ENCODE measurements at regions not wholly inside any gene's neighbourhood (a gene's known extent, or its start where the extent isn't known, plus 50 kb on each side); places are given as distances from the start of the nearest gene placed in this dataset.
"Not testable (repeated sequence)": the region's sequence is repeated elsewhere in the genome, so short reads cannot be mapped to it uniquely, and the experiment has no call there.

- DNase-seq (ENCODE audit: low read depth): no peak
Measured at GRCh38 chr10:6815346-6815745, 235.3 kb upstream of the PRKCQ start.

DNA sequence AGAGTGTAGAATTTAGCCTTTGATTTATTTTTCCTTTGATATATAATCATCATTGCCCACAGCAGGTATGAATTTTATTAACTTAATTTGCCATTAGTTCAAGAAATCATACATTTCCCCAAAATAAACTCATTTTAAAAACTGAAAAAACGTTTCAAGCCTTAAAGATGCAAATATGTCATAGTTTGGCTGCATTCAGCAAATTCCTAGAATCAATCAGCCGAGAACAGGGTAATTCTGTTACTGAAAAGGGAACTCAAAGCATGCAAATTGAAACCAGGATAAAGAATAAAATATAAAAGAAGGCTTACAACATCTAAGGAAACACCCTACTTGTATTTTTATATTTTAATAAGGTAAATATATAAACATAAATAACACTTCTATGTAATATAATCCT, 233.8 kb upstream of the PRKCQ start:
- DNase-seq (ENCODE audit: low read depth): no peak

DNA sequence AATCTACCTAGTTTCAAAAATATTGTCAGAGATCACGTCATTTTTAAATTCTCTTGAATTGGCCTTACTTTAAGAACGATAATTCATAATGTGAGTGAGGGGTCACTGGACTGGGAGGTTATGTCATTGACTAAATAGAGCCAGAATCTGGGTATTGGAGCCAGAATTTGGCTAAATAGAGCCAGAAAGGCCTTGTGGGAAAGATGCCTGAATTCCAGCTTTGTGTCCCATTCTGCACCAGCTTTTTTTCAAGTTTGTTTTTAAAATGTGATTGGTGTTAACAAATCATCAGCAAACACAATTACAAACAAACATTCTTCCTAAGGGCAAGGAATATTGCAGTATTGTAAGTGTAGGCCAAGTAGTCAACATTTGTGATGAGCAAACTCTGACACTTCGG, 233.2 kb upstream of the PRKCQ start:
- DNase-seq (ENCODE audit: low read depth): no peak

DNA sequence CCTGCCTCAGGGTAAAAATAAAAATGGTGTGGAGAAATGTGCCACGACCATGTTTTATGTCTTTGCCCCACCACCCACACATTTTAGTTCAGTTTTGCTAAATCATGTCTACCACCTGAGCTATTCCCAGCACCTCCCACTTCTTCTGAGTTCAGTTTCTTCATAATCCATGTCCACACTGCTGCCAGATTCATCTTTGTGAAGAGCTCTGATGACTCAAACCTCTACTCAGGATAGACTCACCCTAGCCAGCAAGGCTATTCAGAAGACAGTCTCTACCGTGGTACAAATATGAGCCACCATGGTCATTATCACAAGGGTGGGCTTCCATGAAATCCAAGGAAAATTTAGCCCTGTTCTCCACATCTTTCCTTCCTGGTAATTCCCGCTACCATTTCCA, 231.1 kb upstream of the PRKCQ start:
- DNase-seq (ENCODE audit: low read depth): no peak

DNA sequence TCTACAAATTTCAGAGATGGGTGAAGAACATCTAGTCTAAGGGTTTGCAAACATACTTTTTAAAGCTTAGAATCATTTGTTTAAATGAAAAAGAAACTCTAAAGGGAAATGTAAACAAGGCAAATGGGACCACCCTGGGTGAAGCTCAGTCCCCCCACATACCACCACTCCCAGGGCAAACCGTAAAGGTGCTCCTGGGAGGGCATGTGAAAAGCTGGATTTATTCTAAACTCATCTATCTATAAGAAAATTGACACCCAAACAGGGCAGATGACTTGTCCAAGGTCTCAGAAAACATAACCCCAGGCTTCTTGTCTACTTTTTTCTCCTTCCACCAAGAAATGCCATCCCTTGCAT, 223.3 kb upstream of the PRKCQ start:
- no peak for DNase-seq (ENCODE audit: low read depth)

GRCh38 chr10:6802759-6803426, 222.8 kb upstream of the PRKCQ start:
- DNase-seq (ENCODE audit: low read depth): no peak

DNA sequence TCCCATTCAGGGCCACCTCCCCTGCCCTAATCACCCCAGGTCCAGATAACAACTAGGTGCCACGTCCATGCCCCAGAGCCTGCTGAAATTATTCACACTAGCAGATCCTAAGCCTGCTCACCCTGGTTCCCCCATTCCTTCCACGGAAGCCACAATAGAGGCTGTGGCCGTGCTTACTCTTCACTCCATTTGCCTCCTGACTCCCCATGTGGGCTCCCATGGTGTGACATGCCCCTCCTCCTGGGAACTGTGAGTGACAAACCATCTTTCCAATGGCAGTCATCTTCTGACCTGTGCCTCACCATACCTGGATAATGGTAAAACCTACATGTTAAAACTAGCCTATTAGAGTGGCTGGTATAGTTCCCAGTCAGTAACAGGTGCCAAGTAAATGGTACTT, 216.2 kb upstream of the PRKCQ start:
- DNase-seq (ENCODE audit: low read depth): no peak

DNA sequence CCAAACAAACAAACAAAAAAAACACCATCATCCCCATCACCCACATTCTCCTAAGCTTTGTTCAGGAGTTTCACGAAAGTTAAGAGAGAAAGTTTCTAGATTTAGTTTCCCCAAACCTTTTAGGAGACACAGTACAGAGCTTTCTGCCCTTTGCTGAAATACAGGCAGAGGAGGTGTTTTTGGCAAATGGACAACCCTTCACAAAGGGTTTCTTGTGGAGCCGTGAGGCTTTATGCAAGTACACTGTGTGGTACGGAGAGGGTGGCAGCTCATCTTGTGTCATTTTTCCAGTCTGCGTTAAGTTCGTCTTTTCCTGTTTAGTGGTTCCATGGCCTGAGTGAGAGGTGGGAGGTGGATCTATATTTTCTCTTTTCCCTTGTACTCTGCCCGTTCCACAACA, 215.5 kb upstream of the PRKCQ start:
- no peak for DNase-seq (ENCODE audit: low read depth)

GRCh38 chr10:6794841-6795240, 214.8 kb upstream of the PRKCQ start:
- DNase-seq (ENCODE audit: low read depth): not testable (repeated sequence)

DNA sequence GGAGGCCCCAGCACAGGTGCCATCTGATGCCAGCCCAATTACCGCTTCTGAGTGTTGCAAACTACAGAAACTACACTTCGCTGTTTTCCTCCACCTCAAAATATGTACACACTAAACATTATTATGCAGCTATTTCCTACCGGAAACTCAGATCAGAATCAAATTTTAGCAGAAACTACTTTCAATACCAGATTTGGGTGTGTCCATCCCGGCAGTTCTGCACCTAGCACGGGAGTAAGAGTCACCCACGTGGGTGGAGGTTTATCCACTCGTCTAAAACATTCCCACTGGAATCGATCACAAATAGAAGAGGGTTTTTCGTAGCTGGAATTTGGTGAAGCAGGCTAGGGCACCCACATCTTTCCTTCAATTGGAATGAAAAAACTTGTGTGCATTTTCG, 214.4 kb upstream of the PRKCQ start:
- DNase-seq (ENCODE audit: low read depth): no peak

DNA sequence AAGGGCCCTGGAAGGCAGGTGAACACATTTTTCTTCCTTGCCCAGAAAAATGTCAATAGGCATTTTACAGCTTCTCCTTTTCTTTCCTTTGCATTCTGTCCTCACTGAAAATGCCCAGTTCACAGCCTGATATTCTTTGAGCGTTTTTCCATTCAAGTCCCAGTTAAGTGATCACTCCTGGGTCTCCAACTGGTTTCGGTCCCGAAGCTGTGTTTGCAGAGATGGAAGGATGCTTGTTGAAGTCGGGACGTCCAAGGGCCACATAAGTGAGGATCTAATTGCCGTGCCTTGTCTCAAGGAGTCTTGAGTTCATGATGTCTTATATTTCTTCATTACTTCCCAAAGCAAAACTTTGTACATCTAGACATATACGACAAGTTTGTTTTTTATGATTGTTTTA, 208.7 kb upstream of the PRKCQ start:
- no peak for DNase-seq (ENCODE audit: low read depth)

GRCh38 chr10:6788231-6788630, 208.2 kb upstream of the PRKCQ start:
- no peak for DNase-seq (ENCODE audit: low read depth)

DNA sequence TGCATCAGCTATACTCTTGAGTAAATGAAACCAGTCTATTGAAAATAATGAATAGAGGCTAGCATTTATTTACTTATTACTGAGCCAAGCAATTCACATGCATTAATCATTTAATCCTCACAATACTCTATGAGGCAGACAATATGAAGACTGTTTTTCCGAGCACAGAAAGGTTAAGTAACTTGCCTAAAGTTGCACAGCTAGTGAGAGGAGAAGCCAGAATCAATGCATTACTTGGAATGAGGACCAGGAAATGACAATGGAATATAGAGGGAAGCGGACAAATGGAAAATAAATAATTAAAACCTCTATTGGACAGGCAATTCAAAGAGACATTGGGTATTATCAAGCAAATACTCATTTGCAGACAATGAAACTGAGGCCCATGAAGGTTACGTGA, 207.6 kb upstream of the PRKCQ start:
- DNase-seq (ENCODE audit: low read depth): no peak

- DNase-seq (ENCODE audit: low read depth): no peak
Measured at GRCh38 chr10:6787091-6787490, 207.0 kb upstream of the PRKCQ start.

DNA sequence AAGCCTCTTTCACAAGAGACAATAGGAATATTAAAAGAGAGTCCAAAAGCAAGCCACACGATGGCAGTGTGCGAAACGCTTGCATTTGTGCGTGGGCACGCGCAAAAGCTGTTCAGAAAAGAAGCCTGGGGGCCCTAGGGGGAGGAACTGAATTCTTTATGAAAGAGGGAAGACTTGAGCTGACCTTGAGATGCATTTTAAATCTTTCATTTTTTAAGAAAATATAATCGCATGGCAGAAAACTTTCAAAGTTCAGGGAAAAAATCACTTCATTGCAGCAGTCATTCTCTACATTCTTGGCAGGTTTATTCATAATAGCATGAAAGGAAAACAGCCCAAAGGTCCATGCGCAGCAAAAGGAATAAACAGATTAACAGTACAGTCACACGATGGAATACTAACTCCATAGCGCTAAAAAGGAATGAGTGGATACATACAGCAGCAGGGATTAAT, 206.5 kb upstream of the PRKCQ start:
- no peak for DNase-seq (ENCODE audit: low read depth)

DNA sequence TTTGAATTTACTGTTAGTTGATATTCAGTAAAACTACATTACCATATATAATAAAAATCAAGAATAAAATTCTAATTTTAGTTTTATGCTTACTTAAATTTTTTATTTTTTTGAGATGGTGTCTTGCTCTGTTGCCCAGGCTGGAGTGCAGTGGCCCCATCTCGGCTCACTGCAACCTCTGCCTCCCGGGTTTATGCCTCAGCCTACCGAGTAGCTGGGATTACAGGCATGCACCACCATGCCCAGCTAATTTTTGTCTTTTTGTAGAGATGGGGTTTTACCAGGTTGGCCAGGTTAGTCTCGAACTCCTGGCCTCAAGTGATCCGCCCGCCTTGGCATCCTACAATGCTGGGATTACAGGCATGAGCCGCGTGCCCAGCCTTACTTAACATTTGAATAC, 204.4 kb upstream of the PRKCQ start:
- DNase-seq (ENCODE audit: low read depth): not testable (repeated sequence)

GRCh38 chr10:6783471-6783870, 203.4 kb upstream of the PRKCQ start:
- DNase-seq (ENCODE audit: low read depth): no peak

GRCh38 chr10:6782378-6782777, 202.3 kb upstream of the PRKCQ start:
- no peak for DNase-seq (ENCODE audit: low read depth)

DNA sequence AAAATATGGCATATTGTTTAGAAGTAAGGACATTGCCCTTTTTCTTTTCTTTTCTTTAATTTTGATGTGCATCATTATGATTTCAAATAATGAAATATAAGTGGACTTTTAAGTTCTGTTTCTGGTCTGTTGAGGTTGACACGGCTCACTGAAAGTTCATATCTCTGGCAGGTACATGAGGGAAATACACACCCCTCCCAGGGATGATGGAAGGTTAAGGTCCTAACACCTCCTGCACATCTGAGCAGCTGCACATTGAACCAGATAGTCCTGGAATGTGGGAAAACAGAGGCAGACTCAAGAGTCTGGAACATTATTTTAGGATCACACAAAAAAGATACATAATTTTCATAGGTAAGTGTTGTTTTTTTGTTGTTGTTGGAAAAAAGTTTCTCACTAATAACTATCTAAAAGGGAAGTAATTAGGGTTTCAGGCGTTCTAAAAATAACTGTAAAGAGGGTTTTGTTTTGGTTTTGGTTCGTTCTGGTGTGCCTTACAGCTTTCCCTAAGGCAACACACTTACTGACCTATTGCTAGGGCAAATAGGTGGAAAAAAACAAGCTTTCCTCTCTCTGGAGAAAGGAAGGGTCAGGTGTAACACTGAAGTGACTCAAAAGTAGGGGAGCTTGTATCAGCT, 201.2 kb upstream of the PRKCQ start:
- DNase-seq (ENCODE audit: low read depth): no peak

DNA sequence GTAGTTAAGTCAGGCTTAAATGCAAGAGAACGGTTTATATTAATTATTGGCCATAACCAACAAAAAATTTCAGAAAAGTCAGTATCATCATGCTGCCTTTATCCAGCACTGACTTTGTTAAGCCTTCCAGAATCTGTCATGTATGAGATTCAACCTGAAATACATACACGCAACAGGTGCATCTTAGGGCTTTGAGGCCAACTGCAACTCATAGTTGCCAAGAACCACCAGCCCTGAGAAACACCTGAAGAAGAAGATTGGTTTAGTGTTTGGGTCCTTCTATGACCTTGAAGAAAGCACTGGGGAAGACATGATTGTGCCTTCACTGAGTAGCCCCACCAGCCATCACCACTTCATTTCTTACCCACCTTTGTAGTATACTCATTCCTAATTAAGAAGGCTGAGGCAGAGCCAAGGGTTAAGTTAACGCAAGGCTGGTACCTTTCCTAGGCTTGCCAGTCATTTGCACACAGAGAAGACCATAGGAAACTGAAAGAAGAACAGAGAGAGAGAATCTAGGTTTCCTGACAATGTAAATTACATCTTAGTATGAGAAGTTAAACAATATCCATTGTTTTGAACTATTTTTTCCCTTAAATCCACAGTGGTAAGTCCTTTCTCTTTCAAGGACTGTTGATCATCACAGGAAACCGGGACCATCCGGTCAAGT, 200.1 kb upstream of the PRKCQ start:
- DNase-seq (ENCODE audit: low read depth): no peak

- no peak for DNase-seq (ENCODE audit: low read depth)
Measured at GRCh38 chr10:6778992-6779701, 199.1 kb upstream of the PRKCQ start.

- DNase-seq (ENCODE audit: low read depth): no peak
Measured at GRCh38 chr10:6776170-6776569, 196.1 kb upstream of the PRKCQ start.

DNA sequence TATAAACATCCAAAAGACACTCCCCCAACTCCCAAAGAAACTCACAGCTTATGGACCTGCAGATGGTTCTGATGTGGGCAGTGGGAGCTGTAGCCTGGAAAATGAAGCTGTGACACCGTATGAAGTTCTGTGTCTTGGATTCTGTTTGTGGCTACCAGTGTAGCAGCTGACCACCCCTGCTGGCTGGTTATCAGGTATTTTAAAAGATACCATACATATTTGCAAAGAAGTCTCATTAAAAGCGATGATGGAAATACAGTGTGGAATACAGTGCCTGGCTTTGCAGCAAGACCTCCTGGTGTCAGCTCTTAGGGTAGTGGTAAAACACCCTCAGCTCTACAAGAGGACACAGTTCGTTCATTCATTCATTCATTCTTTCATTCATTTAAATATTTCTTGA, 194.3 kb upstream of the PRKCQ start:
- DNase-seq (ENCODE audit: low read depth): no peak
